HepG2 (cell line): ENCODE measurements at regions not wholly inside any gene's neighbourhood (a gene's known extent, or its start where the extent isn't known, plus 50 kb on each side); places are given as distances from the start of the nearest gene placed in this dataset.

Source experiments
- E2F2 ChIP-seq: sonication (generic); formaldehyde crosslinking; IDR thresholded peaks from 2 replicates; pipeline ENCODE4 v1.4.0; 2020; ENCODE audit warnings: missing genetic modification reagents, borderline replicate concordance
- GATAD2A ChIP-seq: IDR thresholded peaks from 2 replicates; pipeline ENCODE4 v1.6.1; 2016
- HDAC2 ChIP-seq: sonication (generic); formaldehyde crosslinking; IDR thresholded peaks from 2 replicates; pipeline ENCODE4 v1.4.0; 2020; ENCODE audit warnings: missing genetic modification reagents
- MLXIP ChIP-seq: sonication (generic); formaldehyde crosslinking; IDR thresholded peaks from 2 replicates; pipeline ENCODE4 v1.9.0; 2021; ENCODE audit warnings: missing genetic modification reagents, borderline replicate concordance
- RNF219 ChIP-seq: sonication (generic); formaldehyde crosslinking; IDR thresholded peaks from 2 replicates; pipeline ENCODE4 v1.5.0; 2020; ENCODE audit warnings: mild to moderate bottlenecking, missing genetic modification reagents
- SMARCE1 ChIP-seq: fragments of 450-650 bp; IDR thresholded peaks from 2 replicates; pipeline ENCODE4 v1.6.1; 2017; ENCODE audit warnings: borderline replicate concordance
- SRSF1 ChIP-seq: fragments of 200-400 bp; formaldehyde crosslinking; optimal IDR thresholded peaks from 2 replicates; pipeline ENCODE3; 2017; ENCODE audit warnings: mild to moderate bottlenecking, low read depth, low read length, moderate library complexity
- U2AF1 ChIP-seq: fragments of 200-400 bp; formaldehyde crosslinking; optimal IDR thresholded peaks from 2 replicates; pipeline ENCODE3; 2017; ENCODE audit warnings: mild to moderate bottlenecking, low read depth, low read length
- YEATS2 ChIP-seq: sonication (generic); formaldehyde crosslinking; IDR thresholded peaks from 2 replicates; pipeline ENCODE4 v1.4.0; 2020; ENCODE audit warnings: missing genetic modification reagents, borderline replicate concordance
- ZNF251 ChIP-seq: sonication (generic); formaldehyde crosslinking; IDR thresholded peaks from 2 replicates; pipeline ENCODE4 v1.9.0; 2021; ENCODE audit warnings: mild to moderate bottlenecking, missing genetic modification reagents
- ZNF431 ChIP-seq: sonication (generic); formaldehyde crosslinking; IDR thresholded peaks from 2 replicates; pipeline ENCODE4 v1.9.0; 2022; ENCODE audit warnings: missing genetic modification reagents, low read depth, mild to moderate bottlenecking, borderline replicate concordance
- ZNF709 ChIP-seq: sonication (generic); formaldehyde crosslinking; IDR thresholded peaks from 2 replicates; pipeline ENCODE4 v1.5.0; 2020; ENCODE audit warnings: mild to moderate bottlenecking, missing genetic modification reagents
- ZNF713 ChIP-seq: sonication (generic); formaldehyde crosslinking; IDR thresholded peaks from 2 replicates; pipeline ENCODE4 v1.4.0; 2020; ENCODE audit warnings: mild to moderate bottlenecking, missing genetic modification reagents
- ZNF770 ChIP-seq: sonication (generic); formaldehyde crosslinking; IDR thresholded peaks from 2 replicates; pipeline ENCODE4 v1.5.0; 2020; ENCODE audit warnings: mild to moderate bottlenecking, missing genetic modification reagents
- ZNF850 ChIP-seq: sonication (generic); formaldehyde crosslinking; conservative IDR thresholded peaks from 2 replicates; pipeline ENCODE4 v1.9.0; 2021; ENCODE audit warnings: mild to moderate bottlenecking, missing genetic modification reagents
- ZSCAN20 ChIP-seq: sonication (generic); formaldehyde crosslinking; IDR thresholded peaks from 2 replicates; pipeline ENCODE4 v1.4.0; 2020; ENCODE audit warnings: missing genetic modification reagents, mild to moderate bottlenecking, borderline replicate concordance
- TF ChIP-seq, protein P1 (sequence below): sonication (generic); formaldehyde crosslinking; IDR thresholded peaks from 2 replicates; pipeline ENCODE4 v1.5.1; 2020; ENCODE audit warnings: mild to moderate bottlenecking, missing genetic modification reagents, borderline replicate concordance

DNA sequence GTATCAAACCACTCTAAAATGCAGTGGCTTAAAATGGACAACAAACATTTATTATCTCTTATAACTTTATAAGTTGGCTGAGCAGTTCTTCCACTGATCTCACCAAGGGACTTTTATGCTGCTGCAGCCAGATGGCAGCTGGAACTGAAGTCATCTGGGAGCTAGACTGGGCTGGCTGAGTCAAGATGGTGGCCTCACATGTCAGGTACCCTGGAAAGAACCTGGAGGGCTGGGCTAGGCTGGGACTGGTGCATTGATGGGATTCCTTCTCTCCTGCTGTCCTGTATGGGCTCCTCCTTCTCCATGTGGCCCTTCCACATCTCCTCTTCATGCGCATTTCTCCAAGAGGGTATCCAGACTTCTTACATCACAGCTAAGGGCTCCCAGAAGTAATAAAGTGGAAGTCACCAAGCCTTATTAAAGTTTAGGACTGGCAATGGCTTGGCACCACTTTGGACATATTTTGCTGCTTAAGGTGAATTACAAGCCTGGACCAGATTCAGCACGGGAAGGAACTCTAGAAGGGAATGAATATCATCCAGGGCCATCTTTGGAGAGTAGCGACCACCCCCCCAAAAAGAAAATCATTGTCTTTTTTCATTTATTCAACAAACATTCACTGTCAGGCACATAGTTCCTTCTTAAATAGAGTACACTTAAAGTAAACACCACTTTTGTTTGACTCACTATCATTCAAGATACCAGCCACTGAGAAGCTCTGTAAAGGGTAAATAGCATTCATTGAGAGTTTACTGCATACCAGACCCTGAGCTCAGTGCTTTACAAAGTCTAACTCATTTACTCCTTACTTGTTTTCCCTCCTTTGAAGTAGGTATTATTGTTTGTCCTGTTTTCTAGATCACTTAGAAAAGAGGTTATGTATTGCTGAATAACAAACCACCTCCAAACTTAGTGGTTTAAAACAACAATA lies 138.0 kb downstream of the ZFP36L2 start (continued):
- TF ChIP-seq E2F2 (CRISPR knock-in tag): no peak
- no peak for TF ChIP-seq ZNF431 (CRISPR knock-in tag)
- peak; percentile 90 for TF ChIP-seq HDAC2 (CRISPR knock-in tag)
- TF ChIP-seq ZNF850: no peak
- TF ChIP-seq RNF219 (CRISPR knock-in tag): no peak
- no peak for TF ChIP-seq ZNF709 (CRISPR knock-in tag)
- TF ChIP-seq GATAD2A: peak; percentile 88
- TF ChIP-seq SMARCE1: peak; percentile 55; the same call in 1 of the 2 replicates
- TF ChIP-seq, protein P1, sequence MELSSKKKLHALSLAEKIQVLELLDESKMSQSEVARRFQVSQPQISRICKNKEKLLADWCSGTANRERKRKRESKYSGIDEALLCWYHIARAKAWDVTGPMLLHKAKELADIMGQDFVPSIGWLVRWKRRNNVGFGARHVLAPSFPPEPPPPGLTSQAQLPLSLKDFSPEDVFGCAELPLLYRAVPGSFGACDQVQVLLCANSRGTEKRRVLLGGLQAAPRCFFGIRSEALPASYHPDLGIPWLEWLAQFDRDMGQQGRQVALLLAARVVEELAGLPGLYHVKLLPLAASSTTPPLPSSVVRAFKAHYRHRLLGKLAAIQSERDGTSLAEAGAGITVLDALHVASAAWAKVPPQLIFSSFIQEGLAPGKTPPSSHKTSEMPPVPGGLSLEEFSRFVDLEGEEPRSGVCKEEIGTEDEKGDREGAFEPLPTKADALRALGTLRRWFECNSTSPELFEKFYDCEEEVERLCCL (CRISPR knock-in tag): no peak
- no peak for TF ChIP-seq MLXIP
- no peak for TF ChIP-seq U2AF1
- TF ChIP-seq ZNF713 (CRISPR knock-in tag): no peak
- TF ChIP-seq SRSF1: no peak
- no peak for TF ChIP-seq ZNF770
- no peak for TF ChIP-seq ZSCAN20 (CRISPR knock-in tag)
- TF ChIP-seq ZNF251 (CRISPR knock-in tag): no peak
- no peak for TF ChIP-seq YEATS2 (CRISPR knock-in tag)
